ENCODE measurements at regions not wholly inside any gene's neighbourhood (a gene's known extent, or its start where the extent isn't known, plus 50 kb on each side); places are given as distances from the start of the nearest gene placed in this dataset.

DNA sequence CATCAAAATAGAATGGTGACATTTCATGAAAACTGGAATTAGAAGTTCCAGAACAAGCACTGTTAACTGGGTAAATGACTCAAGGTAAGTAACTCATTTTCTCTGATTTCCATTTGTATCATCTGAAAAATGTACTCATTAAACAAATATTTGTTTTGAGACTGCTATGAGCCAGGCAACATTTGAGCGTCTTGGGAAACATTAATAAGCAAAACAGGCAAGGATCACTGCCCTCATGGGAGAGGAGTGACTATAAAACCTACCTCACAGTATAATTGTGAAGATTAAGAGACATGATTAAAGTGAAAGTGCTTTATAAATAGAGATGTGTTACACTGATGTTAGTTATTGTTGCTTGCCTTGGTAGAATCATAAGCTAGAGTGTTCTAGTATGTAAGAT, 711.8 kb upstream of the UBE2E2 start:
- H3K9ac ChIP-seq (ENCODE audit: insufficient read length), result no peak overlapping the region
- no peak for DNase-seq (ENCODE audit: low read depth, low spot score)
- H3K36me3 ChIP-seq (ENCODE audit: insufficient read depth, low read length), result no peaks in the 10 kb centered on the region
- H3K4me3 ChIP-seq, result no peak overlapping the region
- no peak for TF ChIP-seq EZH2 (IDR thresholded peaks at IDR 0.05)
- no peak for TF ChIP-seq POLR2AphosphoS5 (IDR thresholded peaks at IDR 0.05; ENCODE audit: borderline replicate concordance, low read depth, low read length)
- TF ChIP-seq FOXP2 (optimal IDR thresholded peaks at IDR 0.05; ENCODE audit: control extremely low read depth, extremely low read length, insufficient read depth), result no peak
- H3K9me3 ChIP-seq (ENCODE audit: low read depth, low read length), result no peaks in the 10 kb centered on the region
- no peak overlapping the region for H3K27ac ChIP-seq

DNA sequence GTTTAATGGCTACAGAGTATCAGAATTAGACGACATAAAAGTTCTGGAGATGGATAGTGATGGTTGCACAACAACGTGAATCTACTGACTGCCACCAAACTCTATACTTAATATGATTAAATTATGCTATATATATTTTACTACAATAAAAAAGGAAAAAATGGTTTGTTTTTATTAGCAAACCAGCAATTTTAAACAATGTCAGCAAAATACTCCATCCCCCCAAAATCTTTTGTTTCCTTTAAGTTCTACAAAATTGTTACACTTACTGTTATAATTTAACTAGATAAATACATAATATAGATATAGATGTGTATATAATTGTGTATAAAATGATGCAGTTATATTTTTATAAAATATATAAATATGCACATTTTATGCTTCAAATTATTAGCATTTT, 710.8 kb upstream of the UBE2E2 start:
- no peak overlapping the region for H3K27ac ChIP-seq
- H3K36me3 ChIP-seq (ENCODE audit: insufficient read depth, low read length), result no peaks in the 10 kb centered on the region
- TF ChIP-seq EZH2 (IDR thresholded peaks at IDR 0.05) (no peak), FOXP2 (optimal IDR thresholded peaks at IDR 0.05; ENCODE audit: control extremely low read depth, extremely low read length, insufficient read depth) (no peak), POLR2AphosphoS5 (IDR thresholded peaks at IDR 0.05; ENCODE audit: borderline replicate concordance, low read depth, low read length) (no peak)
- H3K4me3 ChIP-seq, result no peak overlapping the region
- DNase-seq (ENCODE audit: low read depth, low spot score), result no peak
- H3K9ac ChIP-seq (ENCODE audit: insufficient read length), result no peak overlapping the region
- H3K9me3 ChIP-seq (ENCODE audit: low read depth, low read length), result no peaks in the 10 kb centered on the region

DNA sequence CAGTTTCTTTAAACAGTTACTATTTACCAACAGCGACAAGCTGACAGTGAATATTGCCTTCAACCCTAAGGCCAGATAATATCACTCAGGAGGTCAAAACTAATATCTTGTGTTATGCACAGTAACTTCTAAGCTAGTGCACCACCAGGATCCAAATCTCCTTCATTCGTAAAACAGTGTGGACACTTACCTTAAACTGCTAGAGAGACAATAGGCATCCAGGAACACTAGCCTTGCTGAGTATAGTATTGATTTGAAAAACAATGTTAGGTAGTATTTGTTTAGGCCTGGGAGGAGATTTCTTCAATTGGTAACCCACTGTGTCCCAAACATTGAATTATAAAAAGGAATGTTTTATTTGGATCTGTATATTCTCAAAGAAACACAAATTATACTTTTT, 707.9 kb upstream of the UBE2E2 start:
- H3K9ac ChIP-seq (ENCODE audit: insufficient read length), result no peak overlapping the region
- H3K9me3 ChIP-seq (ENCODE audit: low read depth, low read length), result no peaks in the 10 kb centered on the region
- H3K27ac ChIP-seq, result no peak overlapping the region
- H3K4me3 ChIP-seq, result no peak overlapping the region
- no peak for DNase-seq (ENCODE audit: low read depth, low spot score)
- TF ChIP-seq FOXP2 (optimal IDR thresholded peaks at IDR 0.05; ENCODE audit: control extremely low read depth, extremely low read length, insufficient read depth) (no peak), POLR2AphosphoS5 (IDR thresholded peaks at IDR 0.05; ENCODE audit: borderline replicate concordance, low read depth, low read length) (no peak), EZH2 (IDR thresholded peaks at IDR 0.05) (no peak)
- H3K36me3 ChIP-seq (ENCODE audit: insufficient read depth, low read length), result no peaks in the 10 kb centered on the region

GRCh38 chr3:22495791-22496190, 707.3 kb upstream of the UBE2E2 start:
- Histone ChIP-seq H3K9ac (ENCODE audit: insufficient read length) (no peak overlapping the region), H3K36me3 (ENCODE audit: insufficient read depth, low read length) (no peaks in the 10 kb centered on the region), H3K27ac (no peak overlapping the region), H3K4me3 (no peak overlapping the region), H3K9me3 (ENCODE audit: low read depth, low read length) (no peaks in the 10 kb centered on the region)
- no peak for DNase-seq (ENCODE audit: low read depth, low spot score)
- TF ChIP-seq EZH2 (IDR thresholded peaks at IDR 0.05), result no peak
- TF ChIP-seq FOXP2 (optimal IDR thresholded peaks at IDR 0.05; ENCODE audit: control extremely low read depth, extremely low read length, insufficient read depth), result no peak
- TF ChIP-seq POLR2AphosphoS5 (IDR thresholded peaks at IDR 0.05; ENCODE audit: borderline replicate concordance, low read depth, low read length), result no peak

DNA sequence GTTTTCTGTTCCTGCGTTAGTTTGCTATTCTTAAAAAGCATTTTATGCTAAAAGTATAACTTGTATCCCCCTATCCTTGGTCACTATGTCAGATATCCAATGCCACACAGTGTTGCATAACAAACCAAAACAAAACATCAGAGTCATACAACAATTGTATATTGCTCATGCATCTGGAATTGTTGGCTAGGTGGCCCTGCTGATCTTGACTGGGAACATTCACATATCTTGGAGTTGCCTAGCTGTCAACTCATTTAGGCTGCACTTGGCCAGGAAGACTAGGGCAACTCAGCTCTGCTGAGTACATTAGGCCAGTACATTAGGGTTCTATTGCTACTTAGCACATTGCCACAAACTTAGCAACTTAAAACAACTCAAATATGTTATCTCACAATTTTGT, 706.5 kb upstream of the UBE2E2 start:
- H3K9me3 ChIP-seq (ENCODE audit: low read depth, low read length), result no peaks in the 10 kb centered on the region
- H3K36me3 ChIP-seq (ENCODE audit: insufficient read depth, low read length), result no peaks in the 10 kb centered on the region
- no peak for DNase-seq (ENCODE audit: low read depth, low spot score)
- no peak overlapping the region for H3K9ac ChIP-seq (ENCODE audit: insufficient read length)
- no peak overlapping the region for H3K4me3 ChIP-seq
- no peak for TF ChIP-seq POLR2AphosphoS5 (IDR thresholded peaks at IDR 0.05; ENCODE audit: borderline replicate concordance, low read depth, low read length)
- no peak for TF ChIP-seq EZH2 (IDR thresholded peaks at IDR 0.05)
- TF ChIP-seq FOXP2 (optimal IDR thresholded peaks at IDR 0.05; ENCODE audit: control extremely low read depth, extremely low read length, insufficient read depth), result no peak
- H3K27ac ChIP-seq, result no peak overlapping the region

DNA sequence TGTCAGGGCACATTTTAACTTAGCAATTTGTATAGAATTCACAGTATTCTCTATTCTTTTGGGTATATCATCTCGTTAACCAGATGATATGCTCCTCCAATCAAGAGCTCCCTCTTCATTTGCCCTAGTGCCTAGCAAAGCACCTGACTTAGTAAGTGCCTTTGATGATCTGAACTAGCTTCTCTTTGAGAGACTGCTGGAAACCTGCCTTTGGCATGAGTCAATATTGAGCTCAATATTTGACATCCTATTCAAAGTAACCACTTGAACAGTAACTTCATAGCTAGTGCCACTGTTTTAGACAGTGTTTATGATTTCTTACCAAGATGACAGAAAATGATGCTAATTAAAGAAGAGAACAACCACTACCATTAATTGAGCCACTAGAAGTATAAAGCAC, 696.3 kb upstream of the UBE2E2 start:
- H3K27ac ChIP-seq, result no peak overlapping the region
- H3K9me3 ChIP-seq (ENCODE audit: low read depth, low read length), result no peaks in the 10 kb centered on the region
- TF ChIP-seq FOXP2 (optimal IDR thresholded peaks at IDR 0.05; ENCODE audit: control extremely low read depth, extremely low read length, insufficient read depth) (no peak), POLR2AphosphoS5 (IDR thresholded peaks at IDR 0.05; ENCODE audit: borderline replicate concordance, low read depth, low read length) (no peak), EZH2 (IDR thresholded peaks at IDR 0.05) (no peak)
- DNase-seq (ENCODE audit: low read depth, low spot score), result no peak
- no peaks in the 10 kb centered on the region for H3K36me3 ChIP-seq (ENCODE audit: insufficient read depth, low read length)
- no peak overlapping the region for H3K9ac ChIP-seq (ENCODE audit: insufficient read length)
- no peak overlapping the region for H3K4me3 ChIP-seq

- no peak overlapping the region for H3K4me3 ChIP-seq
- H3K27ac ChIP-seq, result no peak overlapping the region
- H3K36me3 ChIP-seq (ENCODE audit: insufficient read depth, low read length), result no peaks in the 10 kb centered on the region
- H3K9ac ChIP-seq (ENCODE audit: insufficient read length), result no peak overlapping the region
- DNase-seq (ENCODE audit: low read depth, low spot score), result no peak
- no peaks in the 10 kb centered on the region for H3K9me3 ChIP-seq (ENCODE audit: low read depth, low read length)
- TF ChIP-seq EZH2 (IDR thresholded peaks at IDR 0.05), result no peak
These were observed 695.4 kb upstream of the UBE2E2 start for GRCh38 chr3:22507709-22508108.

DNA sequence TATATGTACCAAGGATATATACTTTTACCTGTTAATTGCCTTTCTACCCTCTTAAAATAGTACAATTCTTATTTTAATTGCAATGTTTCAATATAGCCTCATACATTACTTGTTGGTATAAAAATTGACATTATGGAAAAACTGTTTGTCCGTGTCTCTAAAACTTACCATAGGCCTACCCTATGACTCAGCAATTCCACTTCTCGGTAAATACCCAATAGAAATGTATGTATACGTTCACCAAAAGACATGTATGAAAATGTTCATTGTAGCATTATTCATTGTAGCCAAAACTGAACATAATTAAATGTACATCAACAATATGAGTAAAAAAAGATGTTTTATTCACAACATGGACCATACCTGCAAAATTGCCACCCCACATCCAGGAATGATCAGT, 679.2 kb upstream of the UBE2E2 start:
- DNase-seq (ENCODE audit: low read depth, low spot score), result no peak
- TF ChIP-seq POLR2AphosphoS5 (IDR thresholded peaks at IDR 0.05; ENCODE audit: borderline replicate concordance, low read depth, low read length) (no peak), FOXP2 (optimal IDR thresholded peaks at IDR 0.05; ENCODE audit: control extremely low read depth, extremely low read length, insufficient read depth) (no peak), EZH2 (IDR thresholded peaks at IDR 0.05) (no peak)
- Histone ChIP-seq H3K9me3 (ENCODE audit: low read depth, low read length) (no peaks in the 10 kb centered on the region), H3K27ac (no peak overlapping the region), H3K9ac (ENCODE audit: insufficient read length) (no peak overlapping the region), H3K4me3 (no peak overlapping the region), H3K36me3 (ENCODE audit: insufficient read depth, low read length) (no peaks in the 10 kb centered on the region)

GRCh38 chr3:22526266-22526837, 676.8 kb upstream of the UBE2E2 start:
- TF ChIP-seq EZH2 (IDR thresholded peaks at IDR 0.05) (no peak), FOXP2 (optimal IDR thresholded peaks at IDR 0.05; ENCODE audit: control extremely low read depth, extremely low read length, insufficient read depth) (no peak), POLR2AphosphoS5 (IDR thresholded peaks at IDR 0.05; ENCODE audit: borderline replicate concordance, low read depth, low read length) (no peak)
- H3K4me3 ChIP-seq, result no peak overlapping the region

More at GRCh38 chr3:22526266-22526837, 676.8 kb upstream of the UBE2E2 start:
- Histone ChIP-seq H3K9me3 (ENCODE audit: low read depth, low read length) (no peaks in the 10 kb centered on the region), H3K36me3 (ENCODE audit: insufficient read depth, low read length) (no peaks in the 10 kb centered on the region), H3K9ac (ENCODE audit: insufficient read length) (no peak overlapping the region), H3K27ac (no peak overlapping the region)
- DNase-seq (ENCODE audit: low read depth, low spot score), result no peak

Measured in SK-N-MC (cell line).